Smooth muscle cell (in vitro differentiated cells): ENCODE measurements at regions not wholly inside any gene's neighbourhood (a gene's known extent, or its start where the extent isn't known, plus 50 kb on each side); places are given as distances from the start of the nearest gene placed in this dataset.

Experiments
- DNase-seq: peaks from one replicate; lab custom pipeline; 2025; ENCODE audit not compliant: unreplicated experiment; lab: John Stamatoyannopoulos, UW
- H2AFZ ChIP-seq: fragments of 200-600 bp; sonication (generic); 2 replicates; pipeline ENCODE4 v1.6.0; 2016; ENCODE audit warnings: antibody characterized with exemption, low read depth, mild to moderate bottlenecking
- H3F3A ChIP-seq: fragments of 200-600 bp; sonication (generic); 2 replicates; pipeline ENCODE4 v1.6.0; 2017; ENCODE audit warnings: antibody characterized with exemption, low read depth
- H3K27ac ChIP-seq: fragments of 200-600 bp; sonication (generic); 2 replicates; pipeline ENCODE4 v1.5.1; 2016; ENCODE audit warnings: low read depth, mild to moderate bottlenecking
- H3K27me3 ChIP-seq: fragments of 200-600 bp; sonication (generic); 2 replicates; pipeline ENCODE4 v1.6.1; 2016; ENCODE audit warnings: low read depth, mild to moderate bottlenecking
- H3K36me3 ChIP-seq: fragments of 200-600 bp; sonication (generic); 2 replicates; pipeline ENCODE4 v1.5.1; 2016; ENCODE audit warnings: low read depth
- H3K4me1 ChIP-seq: fragments of 200-600 bp; sonication (generic); 2 replicates; pipeline ENCODE4 v1.5.1; 2016; ENCODE audit warnings: low read depth
- H3K4me2 ChIP-seq: fragments of 200-600 bp; sonication (generic); 2 replicates; pipeline ENCODE4 v1.6.0; 2016; ENCODE audit warnings: mild to moderate bottlenecking
- H3K4me3 ChIP-seq: fragments of 200-600 bp; sonication (generic); 2 replicates; pipeline ENCODE4 v1.5.1; 2016; ENCODE audit warnings: mild to moderate bottlenecking
- H3K79me2 ChIP-seq: fragments of 200-600 bp; sonication (generic); 2 replicates; pipeline ENCODE4 v1.6.0; 2016; ENCODE audit warnings: low read depth, mild to moderate bottlenecking
- H3K9ac ChIP-seq: fragments of 200-600 bp; sonication (generic); 2 replicates; pipeline ENCODE4 v1.6.0; 2016; ENCODE audit warnings: low read depth
- H3K9me3 ChIP-seq: fragments of 200-600 bp; sonication (generic); replicated peaks from 2 replicates; pipeline ENCODE4 v1.5.1; 2016; ENCODE audit warnings: low read depth
- H4K20me1 ChIP-seq: fragments of 200-600 bp; sonication (generic); 2 replicates; pipeline ENCODE4 v1.6.0; 2016; ENCODE audit warnings: low read depth
- CTCF ChIP-seq: fragments of 200-600 bp; sonication (generic); IDR thresholded peaks from 2 replicates; pipeline ENCODE4 v1.5.1; 2017; ENCODE audit warnings: borderline replicate concordance, mild to moderate bottlenecking, antibody characterized with exemption; ENCODE audit not compliant: insufficient read depth, poor library complexity, severe bottlenecking
- WGBS: methylation state at CpG from one replicate; pipeline ENCODE4 v1.1.7; 2016; ENCODE audit warnings: low lambda C conversion rate; 5-methylcytosine and 5-hydroxymethylcytosine counted together

GRCh38 chr2:20524412-20525040 lies 77.7 kb downstream of the RHOB start:
- no peak for DNase-seq
- no peak overlapping the region for H3K9ac ChIP-seq
- H4K20me1 ChIP-seq: no peaks in the 10 kb centered on the region
- TF ChIP-seq CTCF: no peak
- H3K4me2 ChIP-seq: peak overlapping the region; percentile 47
- peaks cover 6% of the 10 kb centered on the region for H3F3A ChIP-seq
- no peak overlapping the region for H3K4me3 ChIP-seq
- H3K9me3 ChIP-seq: no peaks in the 10 kb centered on the region
- H3K79me2 ChIP-seq: no peaks in the 10 kb centered on the region
- H2AFZ ChIP-seq: peak overlapping the region; percentile 63
- peaks cover 20% of the 10 kb centered on the region for H3K4me1 ChIP-seq
- no peaks in the 10 kb centered on the region for H3K27me3 ChIP-seq
- H3K27ac ChIP-seq: peak overlapping the region; percentile 73
- no peaks in the 10 kb centered on the region for H3K36me3 ChIP-seq
- 56% methylated on average over 16 of the region's 16 CpGs for WGBS

GRCh38 chr2:20525041-20526035 lies 78.5 kb downstream of the RHOB start:
- TF ChIP-seq CTCF: no peak
- H2AFZ ChIP-seq: no peak overlapping the region
- H3K27me3 ChIP-seq: no peaks in the 10 kb centered on the region
- H3K4me2 ChIP-seq: peak overlapping the region; percentile 47
- 57% methylated on average over 17 of the region's 17 CpGs for WGBS
- no peaks in the 10 kb centered on the region for H3K9me3 ChIP-seq
- peaks cover 20% of the 10 kb centered on the region for H3K4me1 ChIP-seq
- H3F3A ChIP-seq: peaks cover 6% of the 10 kb centered on the region
- no peaks in the 10 kb centered on the region for H3K79me2 ChIP-seq
- H3K9ac ChIP-seq: peak overlapping the region; percentile 30
- no peaks in the 10 kb centered on the region for H3K36me3 ChIP-seq
- H3K4me3 ChIP-seq: no peak overlapping the region
- H4K20me1 ChIP-seq: no peaks in the 10 kb centered on the region
- no peak for DNase-seq
- peak overlapping the region; percentile 73 for H3K27ac ChIP-seq

GRCh38 chr2:20526160-20526559 lies 79.3 kb downstream of the RHOB start:
- WGBS: 27% methylated on average over 3 of the region's 3 CpGs
- no peak for DNase-seq

More at GRCh38 chr2:20526160-20526559, 79.3 kb downstream of the RHOB start:
- Histone ChIP-seq H3K4me2 (peak overlapping the region; percentile 36), H2AFZ (no peak overlapping the region), H3K27me3 (no peaks in the 10 kb centered on the region), H3K36me3 (no peaks in the 10 kb centered on the region), H3F3A (peaks cover 6% of the 10 kb centered on the region), H3K4me1 (peaks cover 20% of the 10 kb centered on the region), H3K4me3 (no peak overlapping the region), H4K20me1 (no peaks in the 10 kb centered on the region), H3K27ac (peak overlapping the region; percentile 73), H3K9ac (no peak overlapping the region), H3K9me3 (no peaks in the 10 kb centered on the region), H3K79me2 (no peaks in the 10 kb centered on the region)
- TF ChIP-seq CTCF: no peak
